ENCODE measurements at regions not wholly inside any gene's neighbourhood (a gene's known extent, or its start where the extent isn't known, plus 50 kb on each side); places are given as distances from the start of the nearest gene placed in this dataset.

DNA sequence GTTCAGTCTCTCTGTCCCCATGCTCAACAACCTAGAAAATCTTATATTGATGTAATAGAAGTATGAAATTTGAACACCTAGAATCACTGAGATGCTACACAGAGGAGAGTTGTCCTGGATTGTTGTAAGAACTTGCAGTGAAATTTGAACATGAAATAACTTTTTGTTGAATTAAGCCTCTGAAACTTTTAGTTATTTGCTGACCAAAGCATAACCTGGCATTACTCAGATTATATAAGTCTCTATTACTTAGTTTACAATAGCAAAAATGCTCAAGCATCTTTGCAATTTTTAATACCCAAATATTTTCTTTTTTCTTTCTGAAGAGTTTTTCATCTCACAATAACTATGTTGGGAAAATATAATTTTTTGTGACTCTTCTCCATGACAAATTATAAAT, 630.7 kb upstream of the ACO1 start:
- TF ChIP-seq, protein P1, sequence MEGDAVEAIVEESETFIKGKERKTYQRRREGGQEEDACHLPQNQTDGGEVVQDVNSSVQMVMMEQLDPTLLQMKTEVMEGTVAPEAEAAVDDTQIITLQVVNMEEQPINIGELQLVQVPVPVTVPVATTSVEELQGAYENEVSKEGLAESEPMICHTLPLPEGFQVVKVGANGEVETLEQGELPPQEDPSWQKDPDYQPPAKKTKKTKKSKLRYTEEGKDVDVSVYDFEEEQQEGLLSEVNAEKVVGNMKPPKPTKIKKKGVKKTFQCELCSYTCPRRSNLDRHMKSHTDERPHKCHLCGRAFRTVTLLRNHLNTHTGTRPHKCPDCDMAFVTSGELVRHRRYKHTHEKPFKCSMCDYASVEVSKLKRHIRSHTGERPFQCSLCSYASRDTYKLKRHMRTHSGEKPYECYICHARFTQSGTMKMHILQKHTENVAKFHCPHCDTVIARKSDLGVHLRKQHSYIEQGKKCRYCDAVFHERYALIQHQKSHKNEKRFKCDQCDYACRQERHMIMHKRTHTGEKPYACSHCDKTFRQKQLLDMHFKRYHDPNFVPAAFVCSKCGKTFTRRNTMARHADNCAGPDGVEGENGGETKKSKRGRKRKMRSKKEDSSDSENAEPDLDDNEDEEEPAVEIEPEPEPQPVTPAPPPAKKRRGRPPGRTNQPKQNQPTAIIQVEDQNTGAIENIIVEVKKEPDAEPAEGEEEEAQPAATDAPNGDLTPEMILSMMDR (IDR thresholded peaks at IDR 0.05; ENCODE audit: low read length): no peak
- no peak for TF ChIP-seq EZH2phosphoT487 (IDR thresholded peaks at IDR 0.05; ENCODE audit: low read length)
